ENCODE measurements at regions not wholly inside any gene's neighbourhood (a gene's known extent, or its start where the extent isn't known, plus 50 kb on each side); places are given as distances from the start of the nearest gene placed in this dataset.
"Not testable (repeated sequence)": the region's sequence is repeated elsewhere in the genome, so short reads cannot be mapped to it uniquely, and the experiment has no call there.

- DNase-seq = no peak
These were observed 60.3 kb downstream of the EOMES start for GRCh38 chr3:27661797-27662196.

- peak in 8 of 56 donors; percentile 1 to 33 (median 10) for DNase-seq
These were observed 62.7 kb downstream of the EOMES start for GRCh38 chr3:27659279-27660021.

- no peak for DNase-seq
These were observed 63.4 kb downstream of the EOMES start for GRCh38 chr3:27658741-27659140.

GRCh38 chr3:27657871-27658270, 64.3 kb downstream of the EOMES start:
- DNase-seq = no peak

- DNase-seq = no peak
These were observed 64.7 kb downstream of the EOMES start for GRCh38 chr3:27657404-27657803.

GRCh38 chr3:27656790-27657189, 65.3 kb downstream of the EOMES start:
- DNase-seq = no peak

- no peak for DNase-seq
These were observed 66.6 kb downstream of the EOMES start for GRCh38 chr3:27655547-27655946.

- no peak for DNase-seq
These were observed 68.1 kb downstream of the EOMES start for GRCh38 chr3:27653803-27654558.

- DNase-seq = no peak
These were observed 72.8 kb downstream of the EOMES start for GRCh38 chr3:27649277-27649676.

- DNase-seq = no peak
These were observed 75.2 kb downstream of the EOMES start for GRCh38 chr3:27646896-27647295.

- no peak for DNase-seq
These were observed 77.2 kb downstream of the EOMES start for GRCh38 chr3:27644941-27645340.

GRCh38 chr3:27643355-27643754, 78.8 kb downstream of the EOMES start:
- no peak for DNase-seq

GRCh38 chr3:27642796-27643195, 79.3 kb downstream of the EOMES start:
- DNase-seq = no peak

- no peak for DNase-seq
These were observed 80.1 kb downstream of the EOMES start for GRCh38 chr3:27641888-27642601.

- no peak for DNase-seq
These were observed 80.8 kb downstream of the EOMES start for GRCh38 chr3:27641271-27641800.

GRCh38 chr3:27639271-27639670, 82.9 kb downstream of the EOMES start:
- no peak for DNase-seq

- DNase-seq = no peak
These were observed 83.5 kb downstream of the EOMES start for GRCh38 chr3:27638594-27638993.

- no peak for DNase-seq
These were observed 84.7 kb downstream of the EOMES start for GRCh38 chr3:27637346-27637995.

- DNase-seq = not testable (repeated sequence)
These were observed 87.1 kb downstream of the EOMES start for GRCh38 chr3:27635006-27635405.

GRCh38 chr3:27633224-27633545, 88.9 kb downstream of the EOMES start:
- DNase-seq = peak in 4 of 56 donors; percentile 6 to 37 (median 32)

- DNase-seq = peak in 22 of 56 donors; percentile 2 to 37 (median 12)
These were observed 89.5 kb downstream of the EOMES start for GRCh38 chr3:27632431-27633223.
